HG03025 (cell line): ENCODE measurements at regions not wholly inside any gene's neighbourhood (a gene's known extent, or its start where the extent isn't known, plus 50 kb on each side); places are given as distances from the start of the nearest gene placed in this dataset.
"Not testable (repeated sequence)": the region's sequence is repeated elsewhere in the genome, so short reads cannot be mapped to it uniquely, and the experiment has no call there.

Experiments used
- ATAC-seq: cut with Tn5 transposase; IDR thresholded peaks from one replicate; pipeline ENCODE4 v1.9.1; 2021; ENCODE audit warnings: mild to moderate bottlenecking, moderate library complexity; ENCODE audit not compliant: unreplicated experiment, low FRiP score

DNA sequence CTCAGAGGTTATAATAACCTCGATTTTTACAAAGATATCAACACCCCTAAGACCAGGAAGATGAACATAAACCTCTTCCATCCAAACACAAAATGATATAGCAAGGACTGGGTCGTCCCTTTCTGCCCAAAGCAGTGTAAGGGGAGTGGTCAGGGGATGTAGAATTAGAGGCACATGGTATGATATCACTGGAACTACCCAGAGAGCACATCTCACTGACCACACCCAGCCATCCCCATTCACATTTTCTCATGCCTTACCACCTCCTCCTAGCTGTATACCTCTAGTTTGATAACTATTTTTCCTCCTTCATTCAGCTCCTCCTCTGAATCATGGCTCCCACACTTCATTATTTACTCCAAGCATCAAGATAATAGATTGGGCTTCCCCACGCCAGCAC is 152.6 kb downstream of the COPS8 start:
- no peak for ATAC-seq

DNA sequence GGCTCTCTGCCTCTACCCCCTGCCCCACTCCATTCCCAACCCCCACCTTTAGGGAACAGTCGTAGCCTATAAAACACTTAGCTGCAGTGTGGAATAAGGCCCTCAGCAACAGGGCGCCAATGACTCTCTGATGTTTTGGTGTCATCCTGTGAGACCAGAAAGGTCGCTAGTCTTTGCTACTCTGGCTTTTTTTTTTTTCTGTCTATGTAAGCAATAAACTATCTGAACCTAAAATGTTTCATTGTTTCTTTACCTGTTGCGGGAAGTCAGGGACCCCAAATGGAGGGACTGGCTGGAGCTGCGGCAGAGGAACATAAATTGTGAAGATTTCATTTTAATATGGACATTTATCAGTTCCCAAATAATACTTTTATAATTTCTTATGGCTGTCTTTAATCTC is 154.6 kb downstream of the COPS8 start:
- ATAC-seq: no peak

DNA sequence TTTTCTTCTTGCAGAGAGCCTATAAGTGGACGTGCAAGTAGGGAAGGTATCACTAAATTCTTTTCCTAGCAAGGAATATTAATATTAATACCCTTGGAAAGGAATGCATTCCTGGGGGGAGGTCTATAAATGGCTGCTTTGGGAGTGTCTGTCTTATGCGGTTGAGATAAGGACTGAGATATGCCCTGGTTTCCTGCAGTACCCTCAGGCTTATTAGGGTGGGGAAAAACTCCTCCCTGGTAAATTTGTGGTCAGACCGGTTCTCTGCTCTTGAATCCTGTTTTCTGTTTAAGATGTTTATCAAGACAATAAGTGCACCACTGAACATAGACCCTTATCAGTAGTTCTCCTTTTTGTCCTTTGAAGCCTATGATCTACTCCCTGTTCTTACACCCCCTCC is 155.2 kb downstream of the COPS8 start:
- ATAC-seq: not testable (repeated sequence)

DNA sequence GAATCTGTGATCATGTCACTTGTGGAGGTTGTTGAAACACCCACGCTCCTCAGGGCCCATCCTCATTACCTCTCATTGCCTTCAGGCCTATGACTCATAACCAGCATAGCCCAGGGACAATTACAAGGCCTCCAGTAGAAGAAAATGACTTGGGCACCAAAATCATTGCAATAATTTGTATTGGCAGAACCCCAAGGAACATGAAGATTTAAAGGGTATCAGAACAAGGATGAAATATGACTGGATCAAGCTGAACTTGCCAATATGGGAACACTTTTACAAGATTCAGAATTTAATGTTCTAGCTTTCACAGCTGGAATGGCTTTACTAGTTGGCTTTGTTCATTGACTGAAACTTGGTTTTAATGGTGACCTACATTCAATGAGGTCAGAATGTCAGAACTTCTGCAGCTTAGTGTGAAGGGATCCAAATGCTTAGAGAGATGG is 156.4 kb downstream of the COPS8 start:
- ATAC-seq: no peak

DNA sequence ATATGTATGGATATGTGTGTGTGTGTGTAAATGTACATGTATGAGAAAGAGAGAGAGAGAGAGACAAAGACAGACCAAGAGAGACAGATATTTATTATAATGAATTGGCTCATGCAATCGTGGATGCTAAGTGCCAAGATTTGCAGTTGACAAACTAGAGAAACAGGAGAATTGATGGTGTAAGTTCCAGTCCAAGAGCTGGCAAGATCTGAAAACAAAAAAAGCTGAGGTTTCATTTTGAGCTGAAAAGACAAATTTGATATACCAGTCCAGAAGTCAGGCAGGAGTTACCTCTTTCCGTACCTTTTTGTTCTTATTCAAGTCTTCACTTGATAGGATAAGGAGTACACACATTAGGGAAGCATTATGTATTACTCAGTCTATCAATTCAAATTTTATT is 157.8 kb downstream of the COPS8 start:
- ATAC-seq: no peak

DNA sequence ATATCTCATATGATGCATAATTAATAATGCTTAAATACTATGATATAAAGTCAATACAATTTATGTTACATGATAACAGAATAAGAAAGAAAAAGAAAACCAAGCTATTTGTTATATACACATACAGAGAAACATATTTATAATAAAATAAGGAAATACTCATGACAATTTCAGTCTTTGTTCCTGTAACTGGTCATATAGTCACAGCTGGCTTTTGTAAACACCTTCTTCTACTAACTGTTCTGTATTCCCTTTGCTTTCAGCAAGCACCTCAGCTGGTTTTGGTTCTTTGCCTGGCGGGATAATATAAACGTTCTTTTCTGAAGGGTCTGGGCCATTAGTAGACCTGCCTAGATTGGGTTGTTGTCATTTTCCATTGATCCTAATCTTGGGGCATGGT is 158.5 kb downstream of the COPS8 start:
- ATAC-seq: no peak

DNA sequence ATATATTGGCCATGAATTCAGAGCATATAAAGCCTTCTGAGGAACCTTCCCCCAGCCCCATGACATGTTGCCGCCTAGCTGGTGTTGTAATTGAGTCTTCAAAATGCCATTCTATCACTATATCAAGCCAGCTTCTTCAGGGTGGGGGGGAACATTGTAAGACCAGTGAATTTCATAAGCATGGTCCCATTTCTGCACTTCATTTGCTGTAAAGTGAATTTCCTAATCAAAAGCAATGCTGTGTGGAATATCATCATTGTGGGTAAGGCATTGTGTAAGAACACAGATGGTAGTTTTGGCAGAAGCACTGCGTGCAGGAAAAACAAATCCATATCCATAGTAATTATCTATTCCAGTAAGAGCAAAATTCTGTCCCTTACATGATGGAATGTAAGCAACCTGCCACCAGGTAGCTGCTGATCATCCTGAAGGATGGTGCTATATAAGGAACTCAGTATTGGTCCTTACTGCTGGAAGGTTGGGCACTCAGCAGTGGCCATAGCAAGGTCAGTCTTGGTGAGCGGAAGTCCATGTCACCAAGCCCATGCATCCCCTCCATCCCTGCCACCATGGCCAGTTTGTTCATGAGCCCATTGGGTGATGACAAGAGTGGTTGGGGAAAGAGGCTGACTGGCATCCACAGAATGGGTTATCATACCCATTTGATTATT is 159.4 kb downstream of the COPS8 start:
- no peak for ATAC-seq

DNA sequence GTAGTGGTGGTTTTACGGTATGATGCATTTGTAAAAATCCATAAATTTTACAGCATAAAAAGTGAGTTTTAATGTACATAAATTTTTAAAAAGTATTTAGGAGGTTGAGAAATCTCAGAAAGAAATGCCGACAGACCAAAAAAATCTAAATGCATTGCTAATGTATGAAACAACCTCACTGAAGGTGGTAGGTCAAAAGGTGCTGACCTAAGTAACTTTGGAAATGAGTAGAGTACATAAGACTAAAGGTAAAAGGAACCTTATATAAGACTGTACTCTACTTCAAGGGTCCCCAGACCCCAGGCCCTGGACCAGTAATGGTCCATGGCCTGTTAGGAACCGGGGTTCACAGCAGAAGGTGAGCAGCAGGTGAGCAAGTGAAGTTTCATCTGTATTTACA is 163.4 kb downstream of the COL6A3 start:
- ATAC-seq: no peak

DNA sequence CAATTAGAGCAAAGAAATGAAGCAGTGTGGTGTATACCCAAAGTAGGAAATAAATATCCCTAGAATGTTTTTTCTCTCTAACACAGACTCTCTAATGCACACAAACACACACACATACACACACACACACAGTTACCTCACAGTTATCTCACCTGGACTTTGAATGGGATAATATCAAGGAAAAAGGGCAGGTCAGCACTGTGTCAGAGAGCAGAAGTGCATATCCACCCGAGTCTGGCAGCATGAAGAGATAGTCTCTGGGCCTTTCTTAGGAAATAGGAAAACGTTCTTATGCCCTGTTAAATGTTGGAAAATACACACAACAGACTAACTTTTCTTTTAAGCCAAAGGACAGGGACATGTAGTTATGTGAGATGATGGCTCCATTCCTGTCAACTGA is 162.0 kb downstream of the COL6A3 start:
- no peak for ATAC-seq

DNA sequence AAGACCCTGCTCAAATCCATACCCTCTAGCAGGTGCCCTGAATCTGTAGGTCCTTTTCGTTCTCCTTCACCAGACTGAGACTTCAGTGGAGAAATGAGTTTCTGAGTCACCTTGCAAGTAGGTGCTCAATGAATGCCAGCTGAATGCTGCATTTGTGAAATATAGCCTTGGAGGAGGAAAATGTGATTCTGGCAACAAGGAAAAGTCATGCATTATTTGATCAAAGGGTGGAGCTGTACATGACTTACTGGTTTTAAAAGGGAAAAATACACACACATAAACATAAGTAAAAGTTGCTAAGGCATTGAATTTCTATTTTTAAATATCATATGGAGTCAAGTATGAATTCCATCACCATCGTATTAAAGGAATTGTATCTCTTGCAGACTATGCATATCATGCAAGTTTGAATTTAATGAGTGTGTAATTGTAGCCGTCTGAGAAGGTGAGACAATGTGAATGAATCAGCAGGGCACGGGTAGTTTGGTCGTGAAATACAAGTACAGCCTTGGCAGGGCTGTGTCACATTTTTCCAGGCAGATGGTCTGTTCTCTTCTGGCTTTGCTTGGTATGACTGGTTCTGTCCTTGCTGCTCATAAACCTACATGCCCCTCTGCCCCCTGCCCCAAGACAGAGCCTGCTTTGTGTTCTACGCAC is 160.8 kb downstream of the COL6A3 start:
- ATAC-seq: no peak

DNA sequence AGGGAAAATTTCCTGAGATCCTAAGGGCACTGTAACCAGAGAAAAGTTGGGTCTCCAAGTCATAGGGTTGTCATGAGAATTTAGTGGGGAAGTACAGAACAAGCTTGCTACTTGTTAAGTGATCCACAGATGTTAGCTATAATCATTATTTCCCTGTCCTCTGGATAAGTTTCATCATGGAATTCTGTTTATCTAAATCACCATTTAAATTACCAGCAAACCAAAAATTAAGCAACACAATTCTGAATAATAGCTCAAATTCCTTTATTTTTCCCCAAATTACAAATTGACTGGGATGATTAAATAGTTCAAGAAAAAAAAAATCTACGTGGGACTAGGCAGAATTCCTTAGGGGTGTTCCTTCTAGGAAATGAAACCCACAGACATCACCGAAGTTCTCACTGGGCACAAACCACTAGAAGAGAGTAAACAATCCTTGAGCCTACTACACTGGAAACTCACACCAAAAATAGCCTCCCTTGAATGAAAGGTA is 159.5 kb downstream of the COL6A3 start:
- no peak for ATAC-seq

DNA sequence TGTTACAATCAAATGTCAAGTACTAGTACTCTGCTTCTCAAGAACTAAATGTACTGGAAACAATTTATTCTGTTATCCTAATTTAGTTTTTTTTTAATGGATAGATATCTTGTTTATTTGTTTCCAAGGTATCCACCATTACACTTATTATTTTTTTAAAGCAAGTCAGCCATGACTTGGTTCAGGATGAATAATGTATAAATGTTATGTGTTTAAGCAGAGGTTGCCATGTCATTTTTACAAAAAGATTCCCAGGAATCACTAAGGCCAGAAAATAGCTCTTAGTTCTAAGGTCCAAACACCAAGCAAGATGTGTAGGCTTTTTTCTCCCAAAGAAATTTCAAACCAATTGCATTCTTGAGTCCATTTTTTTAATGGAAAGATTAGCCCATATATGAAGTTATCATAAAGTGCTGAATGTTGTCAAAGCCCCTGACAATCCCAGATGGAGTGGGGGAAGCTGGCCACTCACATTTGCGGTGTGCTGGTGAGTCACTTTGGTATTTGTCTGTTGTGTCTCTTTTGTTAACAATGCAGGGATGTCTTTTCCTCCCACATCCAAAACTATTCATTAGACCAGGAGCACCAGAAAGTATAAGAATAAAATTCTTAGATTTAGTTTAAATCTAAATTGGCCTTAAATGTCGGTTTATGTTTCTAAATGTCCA is 158.9 kb downstream of the COL6A3 start:
- no peak for ATAC-seq

DNA sequence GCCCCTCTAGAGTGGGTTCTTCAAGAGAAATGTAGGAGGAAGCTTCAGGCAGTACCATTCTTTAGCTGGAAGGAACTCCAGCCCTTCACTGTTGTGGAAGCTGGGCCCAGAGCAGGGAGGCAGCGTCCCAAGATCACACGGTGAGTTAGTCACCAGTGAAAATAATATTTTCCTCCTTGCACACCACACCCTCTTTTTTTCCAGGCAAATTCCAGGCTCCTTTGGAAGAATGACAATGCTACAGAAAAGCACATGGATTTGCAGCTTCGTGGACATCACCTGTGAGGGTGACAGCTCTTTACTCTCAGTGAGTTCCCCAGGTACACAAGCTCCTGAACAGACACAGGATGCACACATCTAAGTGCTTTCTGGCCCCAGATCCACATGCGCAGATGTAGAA is 157.1 kb downstream of the COL6A3 start:
- ATAC-seq: no peak

DNA sequence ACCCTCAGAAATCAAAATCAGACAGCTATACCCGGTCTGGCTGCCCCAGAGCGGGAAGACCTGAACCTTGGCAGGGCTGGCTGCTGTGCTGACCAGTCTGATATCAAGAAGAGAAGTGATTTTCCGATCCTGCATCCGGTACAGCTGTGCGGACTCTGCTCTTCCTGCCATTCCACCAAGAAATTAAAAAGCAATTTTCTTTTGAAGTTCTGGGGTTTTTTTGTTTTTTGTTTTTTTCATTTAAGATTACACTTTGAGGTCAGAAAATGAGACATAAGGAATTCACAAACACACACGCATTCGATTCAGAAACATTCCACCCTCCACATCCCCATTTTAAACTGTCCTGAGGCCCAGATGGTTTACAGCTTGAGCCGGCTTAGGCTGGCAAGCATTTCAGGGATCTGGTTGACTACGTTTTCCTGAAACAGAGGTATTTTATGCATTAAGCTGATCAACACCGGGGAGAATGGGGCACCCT is 156.5 kb downstream of the COL6A3 start:
- ATAC-seq: no peak

DNA sequence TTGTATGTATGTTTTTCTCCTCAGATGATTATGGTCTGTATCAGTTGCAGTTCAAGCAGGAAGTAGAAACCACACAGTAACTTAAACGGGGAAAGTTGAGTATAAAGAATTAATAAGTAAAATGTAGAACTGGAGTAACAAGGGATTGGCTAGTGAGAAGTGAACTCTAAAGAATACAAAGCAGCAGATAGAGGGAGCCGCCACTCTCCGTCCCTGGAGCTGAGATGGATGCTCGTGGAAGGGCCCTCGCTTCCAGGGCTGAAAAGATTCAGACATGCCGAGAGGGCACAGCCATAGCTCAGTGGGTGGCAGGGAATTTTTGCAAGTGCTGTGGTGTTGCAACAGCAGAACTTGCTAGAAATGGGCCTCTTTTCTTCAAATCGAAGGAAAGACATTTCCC is 155.8 kb downstream of the COL6A3 start:
- no peak for ATAC-seq

DNA sequence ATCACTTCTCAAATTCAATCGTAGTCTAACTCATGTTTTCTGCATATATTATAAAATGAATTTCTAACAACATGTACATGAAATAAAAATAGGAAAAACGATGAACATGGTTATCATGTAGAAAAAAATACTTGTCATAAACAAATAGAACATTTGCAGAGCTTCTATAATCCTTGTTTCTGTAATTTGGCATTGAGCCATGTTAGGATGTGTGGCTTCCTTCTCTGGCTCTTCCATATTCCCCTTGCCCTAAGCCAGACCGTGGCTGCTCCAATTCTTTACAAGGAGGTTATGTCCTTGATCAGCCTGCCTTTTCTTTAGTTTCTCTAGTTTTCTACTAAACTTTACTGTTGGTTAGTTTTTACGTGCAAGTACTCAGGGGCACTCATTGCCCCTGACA is 155.3 kb downstream of the COL6A3 start:
- ATAC-seq: no peak

DNA sequence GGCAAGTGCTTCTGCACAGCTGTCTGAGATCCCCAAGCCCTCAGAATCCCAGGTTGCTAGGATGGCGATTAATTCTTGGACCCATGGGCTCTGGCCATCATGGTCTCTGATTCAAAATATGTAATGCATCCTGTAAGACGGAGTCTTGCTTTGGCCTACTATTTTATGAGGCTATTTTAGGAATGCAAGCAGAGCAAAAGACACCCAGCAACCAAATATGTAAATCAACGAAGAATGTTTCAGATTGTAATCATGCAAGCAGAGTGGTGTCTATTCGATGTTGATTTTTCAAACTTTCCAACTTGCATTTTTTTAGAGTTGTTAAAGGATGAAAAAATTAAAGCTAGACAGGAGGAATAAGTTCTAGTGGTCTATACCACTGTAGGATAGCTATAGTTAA is 154.8 kb downstream of the COL6A3 start:
- no peak for ATAC-seq

DNA sequence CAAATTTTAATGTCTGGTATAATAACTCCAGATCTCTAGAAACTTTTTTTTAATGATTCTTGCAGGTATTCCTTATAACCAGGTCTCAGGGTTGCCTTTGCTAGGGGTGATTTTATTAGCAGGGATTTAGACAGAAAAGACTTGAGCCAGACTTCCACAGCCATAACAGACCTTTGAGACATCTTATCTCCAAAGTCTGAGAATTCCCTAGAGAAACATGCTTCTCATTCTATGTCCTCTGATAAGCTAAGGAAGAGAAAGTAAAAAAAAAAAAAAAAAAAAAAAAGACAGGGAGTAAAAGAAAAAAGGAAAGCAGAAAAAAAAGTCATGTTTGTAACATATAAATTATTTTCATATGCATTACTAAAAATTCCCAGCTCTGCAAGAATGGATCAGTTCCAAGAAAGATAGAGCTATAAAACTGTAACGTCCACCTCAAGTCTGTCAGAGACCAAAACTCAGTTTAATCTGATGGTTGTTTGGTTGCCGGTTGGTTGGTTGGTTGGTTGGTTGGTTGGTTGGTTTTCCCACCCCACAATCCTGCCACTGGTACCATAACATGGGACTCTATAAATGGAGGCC is 153.8 kb downstream of the COL6A3 start:
- no peak for ATAC-seq

DNA sequence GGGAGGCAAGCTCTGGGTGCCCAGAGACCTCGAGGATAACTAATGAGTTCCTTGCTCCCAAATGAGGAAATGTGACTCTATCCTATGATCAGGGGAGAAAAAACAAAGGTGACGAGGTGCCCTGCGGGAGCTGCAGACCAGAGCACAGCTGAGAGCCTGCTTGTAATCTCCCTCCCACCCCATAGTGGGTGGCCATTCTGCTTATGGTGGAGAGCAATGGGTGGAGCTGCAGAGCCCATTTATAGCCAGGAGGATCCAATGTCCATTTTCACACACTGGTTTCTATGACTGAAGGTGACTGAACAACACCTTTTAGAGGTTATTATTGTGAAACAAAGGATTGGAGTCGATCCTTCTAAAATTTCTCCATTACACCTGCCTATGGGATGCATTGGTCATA is 153.3 kb downstream of the COL6A3 start:
- no peak for ATAC-seq

DNA sequence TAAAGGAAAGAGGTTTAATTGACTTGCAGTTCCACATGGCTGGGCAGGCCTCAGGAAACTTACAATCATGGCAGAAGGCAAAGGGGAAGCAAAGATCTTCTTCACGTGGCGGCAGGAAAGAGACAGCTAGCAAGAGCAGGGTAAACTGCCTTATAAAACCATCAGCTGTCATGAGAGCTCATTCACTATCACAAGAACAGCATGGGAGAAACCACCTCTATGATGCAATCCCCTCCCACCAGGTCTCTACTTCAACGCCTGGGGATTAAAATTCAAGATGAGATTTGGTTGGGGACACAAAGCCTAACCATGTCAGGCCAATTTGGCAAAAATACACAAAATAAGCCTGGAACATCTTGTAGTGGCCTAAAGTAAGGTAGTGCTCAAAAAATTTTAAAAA is 152.6 kb downstream of the COL6A3 start:
- ATAC-seq: no peak
